B cell (primary cell): ENCODE measurements at regions not wholly inside any gene's neighbourhood (a gene's known extent, or its start where the extent isn't known, plus 50 kb on each side); places are given as distances from the start of the nearest gene placed in this dataset.

ENCODE experiments used
- ATAC-seq: fragments of 200-7000 bp; cut with Tn5 transposase; one replicate; pipeline ENCODE4 v1.10.0; 2021; ENCODE audit warnings: low read depth, mild to moderate bottlenecking, moderate number of reproducible peaks, moderate library complexity
- CTCF ChIA-PET: fragments of 350-600 bp; sonication (Branson Sonifier 250); formaldehyde crosslinking; loops from one replicate; lab custom pipeline; 2021; ENCODE audit warnings: antibody characterized with exemption, inconsistent platforms; lab: Charles Lee
- POLR2A ChIA-PET: fragments of 350-600 bp; sonication (Branson Sonifier 250); formaldehyde crosslinking; loops from one replicate; lab custom pipeline; 2021; ENCODE audit warnings: antibody characterized with exemption; lab: Charles Lee
- DNase-seq: peaks from one replicate; pipeline ENCODE4 v3.0.0; 2013
- H2AFZ ChIP-seq: 2 replicates; pipeline ENCODE4 v1.6.1; 2012; ENCODE audit warnings: mild to moderate bottlenecking, low read depth, low read length; ENCODE audit not compliant: insufficient read depth, poor library complexity, severe bottlenecking
- H3K27ac ChIP-seq, 2 donors: 1 replicate in 1 of 2; 2 replicates in 1 of 2; pipeline ENCODE4 v1.5.1; 2012 to 2013; ENCODE audit warnings: low read length in 2 of 2, mild to moderate bottlenecking in 2 of 2, moderate library complexity in 1 of 2
- H3K27me3 ChIP-seq, 4 experiments: fragments of 200-600 bp in 1 of 4; sonication (generic) in 1 of 4; replicated peaks in 1 of 4; 1 replicate in 2 of 4; 2 replicates in 2 of 4; pipeline versions ENCODE4 v1.6.1 to v1.7.0; 2013 to 2016; ENCODE audit warnings: low read length in 3 of 4, mild to moderate bottlenecking in 2 of 4, mixed read lengths in 1 of 4, moderate library complexity in 1 of 4; ENCODE audit not compliant: insufficient read depth in 4 of 4, control insufficient read depth in 3 of 4; ENCODE audit errors: control extremely low read depth in 1 of 4
- H3K36me3 ChIP-seq, 2 experiments: replicated peaks in 1 of 2; 1 replicate in 1 of 2; 2 replicates in 1 of 2; pipeline versions ENCODE4 v1.6.1 to v1.7.1; 2013; ENCODE audit warnings: low read length in 1 of 2; ENCODE audit not compliant: insufficient read depth in 2 of 2, control insufficient read depth in 1 of 2; ENCODE audit errors: control extremely low read depth in 1 of 2, extremely low read depth in 1 of 2
- H3K4me1 ChIP-seq, 2 donors: fragments of 200-600 bp in 1 of 2; sonication (generic) in 1 of 2; 1 replicate in 1 of 2; 2 replicates in 1 of 2; pipeline versions ENCODE4 v1.5.1 to v1.6.1; 2013 to 2017; ENCODE audit warnings: low read length in 2 of 2; ENCODE audit not compliant: control insufficient read depth in 2 of 2, insufficient read depth in 2 of 2
- H3K4me2 ChIP-seq: replicated peaks from 2 replicates; pipeline ENCODE3; 2012; ENCODE audit warnings: mild to moderate bottlenecking, low read depth, low read length; ENCODE audit not compliant: poor library complexity, severe bottlenecking
- H3K4me3 ChIP-seq, 5 experiments: fragments of 200-600 bp in 1 of 5; sonication (generic) in 1 of 5; 1 replicate in 3 of 5; 2 replicates in 2 of 5; pipeline versions ENCODE4 v1.5.1 to v1.7.0; 2011 to 2016; ENCODE audit warnings: low read length in 4 of 5, mild to moderate bottlenecking in 4 of 5, low read depth in 2 of 5, control low read depth in 1 of 5, moderate library complexity in 1 of 5; ENCODE audit not compliant: insufficient read depth in 1 of 5; ENCODE audit errors: control extremely low read depth in 1 of 5, extremely low read depth in 1 of 5
- H3K79me2 ChIP-seq: fragments of 200-600 bp; sonication (generic); one replicate; pipeline ENCODE4 v1.6.0; 2016; ENCODE audit warnings: low read length; ENCODE audit not compliant: control insufficient read depth, insufficient read depth
- H3K9ac ChIP-seq: fragments of 200-600 bp; sonication (generic); 2 replicates; pipeline ENCODE4 v1.6.1; 2017; ENCODE audit warnings: mild to moderate bottlenecking, low read length, moderate library complexity
- H3K9me3 ChIP-seq, 3 donors: one replicate each; pipeline versions ENCODE4 v1.6.1 to v1.7.1; 2013; ENCODE audit warnings: low read length in 2 of 3; ENCODE audit not compliant: control insufficient read depth in 2 of 3, insufficient read depth in 1 of 3; ENCODE audit errors: control extremely low read depth in 1 of 3
- H4K20me1 ChIP-seq: 2 replicates; pipeline ENCODE4 v1.6.0; 2012; ENCODE audit warnings: mild to moderate bottlenecking, low read length; ENCODE audit not compliant: insufficient read depth, control insufficient read depth, poor library complexity, severe bottlenecking
- H3K27ac Mint-ChIP-seq: one replicate; pipeline ENCODE4 v1.8.0; 2021; ENCODE audit warnings: mixed read lengths
- H3K27me3 Mint-ChIP-seq: one replicate; pipeline ENCODE4 v1.8.0; 2021; ENCODE audit warnings: mixed read lengths
- H3K4me1 Mint-ChIP-seq: one replicate; pipeline ENCODE4 v1.8.0; 2021; ENCODE audit warnings: mixed read lengths
- H3K4me3 Mint-ChIP-seq: one replicate; pipeline ENCODE4 v1.8.0; 2021; ENCODE audit warnings: mixed read lengths
- H3K9me3 Mint-ChIP-seq: one replicate; pipeline ENCODE4 v1.8.0; 2022; ENCODE audit warnings: mixed read lengths; ENCODE audit not compliant: insufficient read depth
- CTCF ChIP-seq: fragments of 200-600 bp; IDR thresholded peaks from one replicate; pipeline ENCODE4 v1.8.0; 2022; ENCODE audit warnings: antibody characterized with exemption, mild to moderate bottlenecking
- EZH2 ChIP-seq: IDR thresholded peaks from 2 replicates; pipeline ENCODE4 v1.6.1; 2012; ENCODE audit warnings: borderline replicate concordance, low read depth, mild to moderate bottlenecking, moderate library complexity, low read length; ENCODE audit not compliant: insufficient read depth, poor library complexity, severe bottlenecking
- WGBS: methylation state at CpG from one replicate; pipeline ENCODE4 v1.1.5; 2013; ENCODE audit warnings: missing lambda C conversion rate; ENCODE audit not compliant: insufficient coverage; 5-methylcytosine and 5-hydroxymethylcytosine counted together
- intact Hi-C: fragments of 100-400 bp; cut with micrococcal nuclease; formaldehyde crosslinking; loops from one replicate; pipeline ENCODE4 v1.10.0; 2022

- ChIA-PET POLR2A (no interaction called here), CTCF (no interaction called here)
- no peak overlapping the region for H2AFZ ChIP-seq
- H3K27me3 ChIP-seq = no peaks in the 10 kb centered on the region
- intact Hi-C loops = no loop called here
- H3K9me3 Mint-ChIP-seq = peaks cover 5% of the 10 kb centered on the region
- no peak overlapping the region for H3K9ac ChIP-seq
- H3K36me3 ChIP-seq = no peaks in the 10 kb centered on the region
- H3K4me3 ChIP-seq = no peak overlapping the region
- H3K4me1 Mint-ChIP-seq = no peaks in the 10 kb centered on the region
- 97% methylated on average over 4 of the region's 4 CpGs for WGBS
- H3K4me3 Mint-ChIP-seq = no peak overlapping the region
- no peaks in the 10 kb centered on the region for H4K20me1 ChIP-seq
- peaks cover 12% of the 10 kb centered on the region for H3K27me3 Mint-ChIP-seq
- peaks cover 0 to 7% (median 4%) of the 10 kb centered on the region in 3 donors for H3K9me3 ChIP-seq
- no peaks in the 10 kb centered on the region for H3K79me2 ChIP-seq
- TF ChIP-seq EZH2 = no peak
- no peak for TF ChIP-seq CTCF
- H3K27ac ChIP-seq = no peak overlapping the region
- H3K27ac Mint-ChIP-seq = no peak overlapping the region
- DNase-seq = no peak
- no peaks in the 10 kb centered on the region for H3K4me1 ChIP-seq
- no peak for ATAC-seq
- no peak overlapping the region for H3K4me2 ChIP-seq
Measured at GRCh38 chr11:45507916-45508315, 157.5 kb downstream of the CHST1 start.

- Mint-ChIP-seq H3K4me3 (no peak overlapping the region), H3K9me3 (peaks cover 8% of the 10 kb centered on the region), H3K4me1 (no peaks in the 10 kb centered on the region), H3K27ac (no peak overlapping the region), H3K27me3 (peaks cover 30% of the 10 kb centered on the region)
- DNase-seq (no peak), ATAC-seq (no peak)
- TF ChIP-seq EZH2 (no peak), CTCF (no peak)
- intact Hi-C loops = no loop called here
- H3K79me2 ChIP-seq = no peaks in the 10 kb centered on the region
- no peaks in the 10 kb centered on the region for H3K4me1 ChIP-seq
- H3K4me3 ChIP-seq = no peak overlapping the region
- H3K4me2 ChIP-seq = no peak overlapping the region
- no peak overlapping the region for H3K9ac ChIP-seq
- ChIA-PET CTCF (no interaction called here), POLR2A (no interaction called here)
- H2AFZ ChIP-seq = no peak overlapping the region
- no peaks in the 10 kb centered on the region for H3K36me3 ChIP-seq
- H3K9me3 ChIP-seq = peaks cover 0 to 10% (median 4%) of the 10 kb centered on the region in 3 donors
- no peak overlapping the region for H3K27ac ChIP-seq
- WGBS = no CpG with 5 or more reads among the region's 4 CpGs
- H3K27me3 ChIP-seq = peaks cover 0 to 2% (median 0%) of the 10 kb centered on the region in 4 experiments
- H4K20me1 ChIP-seq = no peaks in the 10 kb centered on the region
Measured at GRCh38 chr11:45503311-45503710, 162.1 kb downstream of the CHST1 start.
